ENCODE measurements at regions not wholly inside any gene's neighbourhood (a gene's known extent, or its start where the extent isn't known, plus 50 kb on each side); places are given as distances from the start of the nearest gene placed in this dataset.

DNA sequence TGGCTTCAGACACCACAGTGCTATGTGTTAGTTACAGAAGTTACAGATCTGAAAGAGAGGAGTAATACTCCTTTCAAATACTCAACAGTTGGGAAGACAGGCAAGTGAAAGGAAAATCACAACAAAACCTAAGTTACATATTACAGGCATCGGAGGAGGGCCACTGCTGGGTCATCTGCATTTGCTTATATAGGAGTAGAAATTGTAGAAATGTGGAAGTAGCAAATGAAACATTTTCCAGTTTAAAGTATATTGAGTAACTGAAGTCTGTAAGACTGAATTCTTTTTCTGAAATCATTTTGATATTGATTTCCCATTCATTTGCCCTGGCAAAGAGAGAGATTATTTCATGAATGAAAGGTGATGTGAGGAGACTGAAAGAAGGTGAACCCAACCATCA lies 201.7 kb downstream of the SPRY1 start:
- TF ChIP-seq, protein P1, sequence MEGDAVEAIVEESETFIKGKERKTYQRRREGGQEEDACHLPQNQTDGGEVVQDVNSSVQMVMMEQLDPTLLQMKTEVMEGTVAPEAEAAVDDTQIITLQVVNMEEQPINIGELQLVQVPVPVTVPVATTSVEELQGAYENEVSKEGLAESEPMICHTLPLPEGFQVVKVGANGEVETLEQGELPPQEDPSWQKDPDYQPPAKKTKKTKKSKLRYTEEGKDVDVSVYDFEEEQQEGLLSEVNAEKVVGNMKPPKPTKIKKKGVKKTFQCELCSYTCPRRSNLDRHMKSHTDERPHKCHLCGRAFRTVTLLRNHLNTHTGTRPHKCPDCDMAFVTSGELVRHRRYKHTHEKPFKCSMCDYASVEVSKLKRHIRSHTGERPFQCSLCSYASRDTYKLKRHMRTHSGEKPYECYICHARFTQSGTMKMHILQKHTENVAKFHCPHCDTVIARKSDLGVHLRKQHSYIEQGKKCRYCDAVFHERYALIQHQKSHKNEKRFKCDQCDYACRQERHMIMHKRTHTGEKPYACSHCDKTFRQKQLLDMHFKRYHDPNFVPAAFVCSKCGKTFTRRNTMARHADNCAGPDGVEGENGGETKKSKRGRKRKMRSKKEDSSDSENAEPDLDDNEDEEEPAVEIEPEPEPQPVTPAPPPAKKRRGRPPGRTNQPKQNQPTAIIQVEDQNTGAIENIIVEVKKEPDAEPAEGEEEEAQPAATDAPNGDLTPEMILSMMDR (IDR thresholded peaks at IDR 0.05; ENCODE audit: insufficient read depth, low read length, poor library complexity, severe bottlenecking), result no peak
- Histone ChIP-seq H3K4me3 (ENCODE audit: low read depth, low read length) (no peak overlapping the region), H3K27me3 (ENCODE audit: control insufficient read depth, insufficient read depth, low read length) (no peaks in the 10 kb centered on the region), H3K36me3 (ENCODE audit: control insufficient read depth, insufficient read depth, low read length) (no peaks in the 10 kb centered on the region)
- no peak for DNase-seq (ENCODE audit: low read depth)

DNA sequence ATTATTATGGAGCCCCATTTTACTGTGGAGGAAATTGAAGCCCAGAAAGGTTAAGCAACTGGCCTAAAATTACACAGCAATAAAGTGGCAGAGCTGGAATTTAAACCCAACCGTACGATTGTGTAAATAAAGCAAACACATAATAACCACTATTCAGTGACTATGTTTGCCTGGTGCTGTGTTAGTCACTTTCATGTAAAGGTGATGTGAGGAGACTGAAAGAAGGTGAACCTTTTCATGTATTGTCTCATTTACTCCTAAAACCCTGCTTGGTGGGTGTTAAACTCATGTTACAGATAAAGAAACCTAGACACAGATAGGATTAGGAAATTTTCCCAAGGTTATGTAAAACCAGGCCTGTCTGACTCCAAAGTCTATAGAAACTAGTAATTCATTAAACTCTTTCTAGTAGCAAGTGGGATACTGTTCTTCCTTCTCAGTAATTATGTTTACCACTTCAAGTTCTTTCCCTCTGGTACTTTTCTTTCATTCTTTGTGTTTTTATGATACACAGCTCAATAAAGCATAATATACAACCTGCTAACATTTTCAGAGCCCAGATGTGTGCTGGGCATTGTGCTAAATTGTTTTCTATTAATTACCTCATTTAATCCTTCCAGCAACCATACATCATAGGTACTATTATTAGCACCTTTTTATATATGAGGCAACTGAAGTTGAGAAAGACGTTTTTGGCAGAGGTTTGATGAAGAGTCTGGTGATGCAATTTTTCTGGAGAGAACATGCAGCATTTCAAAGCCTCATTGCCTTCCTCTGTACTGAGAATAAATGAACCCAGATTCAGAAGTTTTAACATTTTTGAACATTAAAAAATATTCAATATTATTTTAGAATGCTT lies 202.7 kb downstream of the SPRY1 start:
- TF ChIP-seq, protein P1 (IDR thresholded peaks at IDR 0.05; ENCODE audit: insufficient read depth, low read length, poor library complexity, severe bottlenecking), result no peak
- no peaks in the 10 kb centered on the region for H3K27me3 ChIP-seq (ENCODE audit: control insufficient read depth, insufficient read depth, low read length)
- H3K4me3 ChIP-seq (ENCODE audit: low read depth, low read length), result no peak overlapping the region
- H3K36me3 ChIP-seq (ENCODE audit: control insufficient read depth, insufficient read depth, low read length), result no peaks in the 10 kb centered on the region
- DNase-seq (ENCODE audit: low read depth), result no peak

DNA sequence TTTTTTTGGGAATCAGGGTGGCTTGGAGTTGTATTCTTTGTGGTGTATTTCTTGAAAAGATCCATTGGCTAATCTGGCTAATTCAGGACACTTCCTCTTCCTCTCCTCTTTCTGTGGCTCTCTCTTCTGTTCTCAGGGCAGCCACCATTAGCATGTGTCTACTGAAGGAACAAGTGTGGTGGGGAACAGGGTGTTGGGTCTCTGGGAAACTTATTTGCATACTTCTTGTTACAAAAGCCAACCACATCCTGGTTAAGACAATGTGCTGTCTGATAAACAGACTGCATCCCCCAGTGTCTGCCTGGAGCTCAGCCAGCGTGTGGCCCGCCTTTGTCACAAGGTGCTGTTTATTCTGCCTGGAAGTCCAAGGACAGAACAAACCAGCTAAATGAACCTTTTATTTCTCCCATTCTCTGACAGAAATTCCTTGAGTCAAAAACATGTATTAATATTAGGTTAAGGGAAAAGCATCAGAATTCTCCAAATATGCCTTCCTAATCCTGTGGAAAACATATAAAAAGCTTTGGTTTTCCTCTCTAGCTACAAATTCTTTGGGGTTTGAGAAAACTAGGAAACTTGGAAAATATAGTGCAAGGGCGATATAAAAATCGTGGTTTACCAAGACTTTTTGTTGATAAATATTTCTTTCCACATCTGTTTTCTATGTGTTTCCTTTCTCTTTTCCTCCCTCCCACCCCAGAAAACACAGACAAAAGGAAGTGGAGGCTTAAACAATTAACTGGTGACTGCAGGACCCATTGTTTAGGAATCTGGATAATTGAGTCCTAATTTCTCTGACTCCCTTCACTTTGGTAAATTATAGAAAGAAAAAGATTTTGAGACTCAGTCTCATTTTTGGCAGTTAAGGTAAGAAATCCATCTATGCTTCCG lies 203.6 kb downstream of the SPRY1 start:
- Histone ChIP-seq H3K4me3 (ENCODE audit: low read depth, low read length) (no peak overlapping the region), H3K27me3 (ENCODE audit: control insufficient read depth, insufficient read depth, low read length) (no peaks in the 10 kb centered on the region), H3K36me3 (ENCODE audit: control insufficient read depth, insufficient read depth, low read length) (no peaks in the 10 kb centered on the region)
- TF ChIP-seq, protein P1 (IDR thresholded peaks at IDR 0.05; ENCODE audit: insufficient read depth, low read length, poor library complexity, severe bottlenecking), result no peak
- no peak for DNase-seq (ENCODE audit: low read depth)

DNA sequence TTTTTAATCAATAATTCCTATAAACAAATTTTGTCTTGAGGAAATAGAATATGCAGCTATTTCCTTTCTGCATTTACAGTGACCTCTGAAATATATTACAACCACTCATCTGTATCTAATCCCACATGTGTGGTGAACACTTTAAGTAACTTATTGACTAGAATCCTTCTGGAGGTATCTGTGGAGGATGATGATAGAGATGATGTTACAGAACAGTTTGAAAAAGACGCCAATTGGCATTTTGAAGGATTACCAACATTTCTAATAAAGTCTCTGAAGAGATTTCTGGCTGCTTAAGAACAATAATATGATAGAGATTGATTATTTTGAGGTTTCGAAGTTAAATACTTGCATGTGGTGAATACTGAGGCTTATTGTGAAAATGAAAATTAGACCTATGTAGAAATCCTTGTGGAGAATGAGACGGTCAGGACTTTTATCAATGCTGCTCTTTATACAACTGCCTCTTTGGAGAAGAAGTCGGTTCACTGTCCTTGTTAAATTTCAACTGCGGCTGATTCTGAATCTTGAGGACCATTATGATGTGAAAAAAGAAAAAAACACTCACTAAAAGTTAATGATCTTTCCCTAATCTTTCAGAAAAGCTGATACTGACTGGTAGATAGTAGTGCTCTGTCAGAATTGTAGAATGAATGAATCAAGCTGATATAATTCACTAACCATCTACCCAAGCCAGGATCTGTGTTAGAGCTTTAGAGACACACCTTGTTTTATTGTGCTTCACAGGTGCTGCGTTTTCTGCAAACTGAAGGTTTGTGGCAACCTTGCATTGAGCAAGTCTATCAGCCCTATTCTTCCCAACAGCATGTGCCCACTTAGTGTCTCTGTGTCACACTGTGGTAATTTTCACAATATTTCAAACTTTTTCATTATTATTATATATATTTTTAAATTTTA lies 204.7 kb downstream of the SPRY1 start:
- H3K27me3 ChIP-seq (ENCODE audit: control insufficient read depth, insufficient read depth, low read length), result no peaks in the 10 kb centered on the region
- no peaks in the 10 kb centered on the region for H3K36me3 ChIP-seq (ENCODE audit: control insufficient read depth, insufficient read depth, low read length)
- H3K4me3 ChIP-seq (ENCODE audit: low read depth, low read length), result no peak overlapping the region
- TF ChIP-seq, protein P1 (IDR thresholded peaks at IDR 0.05; ENCODE audit: insufficient read depth, low read length, poor library complexity, severe bottlenecking), result no peak
- no peak for DNase-seq (ENCODE audit: low read depth)

DNA sequence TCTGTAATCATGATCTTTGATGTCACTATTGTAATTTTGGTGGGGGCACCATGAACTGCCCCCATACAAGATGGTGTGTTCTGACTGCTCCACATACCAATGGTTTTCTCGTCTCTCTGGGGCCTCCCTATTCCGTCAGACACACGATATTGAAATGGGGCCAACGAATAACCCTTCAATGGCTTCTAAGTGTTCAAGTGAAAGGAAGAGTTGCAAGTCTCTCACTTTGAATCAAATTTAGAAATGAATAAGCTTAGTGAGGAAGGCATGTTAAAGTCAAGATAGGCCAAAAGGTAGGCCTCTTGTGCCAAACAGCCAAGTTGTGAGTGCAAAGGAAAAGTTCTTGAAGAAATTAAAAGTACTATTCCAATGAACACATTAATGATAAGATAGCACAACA lies 205.4 kb downstream of the SPRY1 start:
- Histone ChIP-seq H3K4me3 (ENCODE audit: low read depth, low read length) (no peak overlapping the region), H3K36me3 (ENCODE audit: control insufficient read depth, insufficient read depth, low read length) (no peaks in the 10 kb centered on the region), H3K27me3 (ENCODE audit: control insufficient read depth, insufficient read depth, low read length) (no peaks in the 10 kb centered on the region)
- TF ChIP-seq, protein P1 (IDR thresholded peaks at IDR 0.05; ENCODE audit: insufficient read depth, low read length, poor library complexity, severe bottlenecking), result no peak
- no peak for DNase-seq (ENCODE audit: low read depth)
